ENCODE measurements at regions not wholly inside any gene's neighbourhood (a gene's known extent, or its start where the extent isn't known, plus 50 kb on each side); places are given as distances from the start of the nearest gene placed in this dataset.

- TF ChIP-seq CTCF (IDR thresholded peaks at IDR 0.05; ENCODE audit: poor library complexity, severe bottlenecking) (no peak), EZH2 (IDR thresholded peaks at IDR 0.05; ENCODE audit: borderline replicate concordance, insufficient read depth, low read length, poor library complexity, severe bottlenecking) (no peak)
Observed at GRCh38 chr6:23055523-23055922, 486.2 kb downstream of the HDGFL1 start.

Measured in neural cell (in vitro differentiated cells).